ENCODE measurements at regions not wholly inside any gene's neighbourhood (a gene's known extent, or its start where the extent isn't known, plus 50 kb on each side); places are given as distances from the start of the nearest gene placed in this dataset.
A peak's percentile ranks its signal among the peaks of the same experiment; 100 is the strongest.

DNA sequence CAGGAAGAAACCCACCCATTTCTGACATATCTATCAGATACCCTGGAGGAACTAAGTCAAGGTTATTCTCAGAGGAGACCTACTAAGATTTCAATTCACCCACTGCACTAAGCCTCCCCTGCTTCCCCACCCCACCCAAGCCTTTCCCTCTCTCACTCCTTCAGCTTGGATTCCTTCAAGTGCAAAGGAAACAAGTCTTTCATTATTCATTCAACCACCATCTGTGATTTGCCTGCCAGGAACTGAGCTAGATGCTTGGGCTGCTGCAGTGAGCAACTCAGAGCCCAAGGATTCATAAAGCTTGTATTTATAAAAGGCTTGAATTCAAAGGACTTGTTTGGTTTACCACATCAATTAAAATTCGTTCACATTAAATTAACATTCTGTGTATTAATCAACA lies 161.3 kb downstream of the GXYLT1 start:
- TF ChIP-seq CREB1 (IDR thresholded peaks at IDR 0.05; ENCODE audit: low read depth) (no peak), TAF1 (IDR thresholded peaks at IDR 0.05; ENCODE audit: low read depth) (no peak), CEBPB (IDR thresholded peaks at IDR 0.05) (no peak)

DNA sequence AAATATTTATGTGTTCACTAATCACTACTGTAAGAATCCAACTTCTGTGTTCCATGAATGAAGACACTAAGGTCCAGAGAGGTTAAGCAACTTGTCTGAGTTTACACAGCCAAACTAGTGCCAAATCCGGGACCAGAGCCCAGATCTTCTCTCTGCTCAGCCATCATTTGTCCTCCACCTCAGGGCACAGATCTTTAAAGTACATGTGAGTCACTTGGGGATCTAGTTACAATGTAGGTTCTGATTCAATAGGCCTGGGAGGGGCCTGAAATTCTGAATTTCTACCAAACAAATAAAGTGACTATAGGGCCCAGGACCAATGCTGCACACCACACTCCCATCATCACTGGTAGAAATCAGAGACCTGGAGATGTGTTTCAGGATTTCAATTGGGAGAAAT lies 162.9 kb downstream of the GXYLT1 start:
- TF ChIP-seq NFIC (IDR thresholded peaks at IDR 0.05) (peak; percentile 48; the same call in 1 of the 2 replicates), EP300 (IDR thresholded peaks at IDR 0.05; ENCODE audit: borderline replicate concordance) (no peak)
- TF ChIP-seq, protein P1, sequence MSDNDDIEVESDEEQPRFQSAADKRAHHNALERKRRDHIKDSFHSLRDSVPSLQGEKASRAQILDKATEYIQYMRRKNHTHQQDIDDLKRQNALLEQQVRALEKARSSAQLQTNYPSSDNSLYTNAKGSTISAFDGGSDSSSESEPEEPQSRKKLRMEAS (IDR thresholded peaks at IDR 0.05): peak; percentile 26; the same call in 1 of the 2 replicates

DNA sequence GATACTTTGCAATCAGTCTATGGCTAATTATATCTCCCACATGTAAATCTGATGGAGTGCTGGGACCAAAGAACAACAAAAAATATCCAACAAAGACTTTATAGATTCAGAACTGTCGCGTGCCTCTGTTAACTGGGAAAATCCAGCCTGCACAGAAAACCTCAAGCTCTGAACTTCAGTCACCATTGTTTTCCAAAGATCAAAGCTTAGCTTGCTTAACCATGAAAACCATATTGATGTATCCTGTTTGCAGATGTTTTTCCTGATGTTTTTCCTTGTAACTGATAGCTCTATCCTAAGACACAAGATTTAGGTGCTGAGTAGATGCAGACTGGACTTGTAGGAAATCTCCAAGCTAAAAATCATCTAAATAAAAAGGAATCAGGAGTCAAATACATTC lies 163.7 kb downstream of the GXYLT1 start:
- no peak for TF ChIP-seq EGR1 (IDR thresholded peaks at IDR 0.05)
- TF ChIP-seq, protein P2, sequence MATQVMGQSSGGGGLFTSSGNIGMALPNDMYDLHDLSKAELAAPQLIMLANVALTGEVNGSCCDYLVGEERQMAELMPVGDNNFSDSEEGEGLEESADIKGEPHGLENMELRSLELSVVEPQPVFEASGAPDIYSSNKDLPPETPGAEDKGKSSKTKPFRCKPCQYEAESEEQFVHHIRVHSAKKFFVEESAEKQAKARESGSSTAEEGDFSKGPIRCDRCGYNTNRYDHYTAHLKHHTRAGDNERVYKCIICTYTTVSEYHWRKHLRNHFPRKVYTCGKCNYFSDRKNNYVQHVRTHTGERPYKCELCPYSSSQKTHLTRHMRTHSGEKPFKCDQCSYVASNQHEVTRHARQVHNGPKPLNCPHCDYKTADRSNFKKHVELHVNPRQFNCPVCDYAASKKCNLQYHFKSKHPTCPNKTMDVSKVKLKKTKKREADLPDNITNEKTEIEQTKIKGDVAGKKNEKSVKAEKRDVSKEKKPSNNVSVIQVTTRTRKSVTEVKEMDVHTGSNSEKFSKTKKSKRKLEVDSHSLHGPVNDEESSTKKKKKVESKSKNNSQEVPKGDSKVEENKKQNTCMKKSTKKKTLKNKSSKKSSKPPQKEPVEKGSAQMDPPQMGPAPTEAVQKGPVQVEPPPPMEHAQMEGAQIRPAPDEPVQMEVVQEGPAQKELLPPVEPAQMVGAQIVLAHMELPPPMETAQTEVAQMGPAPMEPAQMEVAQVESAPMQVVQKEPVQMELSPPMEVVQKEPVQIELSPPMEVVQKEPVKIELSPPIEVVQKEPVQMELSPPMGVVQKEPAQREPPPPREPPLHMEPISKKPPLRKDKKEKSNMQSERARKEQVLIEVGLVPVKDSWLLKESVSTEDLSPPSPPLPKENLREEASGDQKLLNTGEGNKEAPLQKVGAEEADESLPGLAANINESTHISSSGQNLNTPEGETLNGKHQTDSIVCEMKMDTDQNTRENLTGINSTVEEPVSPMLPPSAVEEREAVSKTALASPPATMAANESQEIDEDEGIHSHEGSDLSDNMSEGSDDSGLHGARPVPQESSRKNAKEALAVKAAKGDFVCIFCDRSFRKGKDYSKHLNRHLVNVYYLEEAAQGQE (IDR thresholded peaks at IDR 0.05; ENCODE audit: low read depth): no peak
- TF ChIP-seq, protein P1 (IDR thresholded peaks at IDR 0.05): no peak
- no peak for TF ChIP-seq EP300 (IDR thresholded peaks at IDR 0.05; ENCODE audit: borderline replicate concordance)
- no peak for TF ChIP-seq FOXM1 (IDR thresholded peaks at IDR 0.05; ENCODE audit: borderline replicate concordance, low read depth)
- no peak for TF ChIP-seq CREB1 (IDR thresholded peaks at IDR 0.05; ENCODE audit: low read depth)
- TF ChIP-seq ZBTB7A (IDR thresholded peaks at IDR 0.05; ENCODE audit: low read depth): no peak

DNA sequence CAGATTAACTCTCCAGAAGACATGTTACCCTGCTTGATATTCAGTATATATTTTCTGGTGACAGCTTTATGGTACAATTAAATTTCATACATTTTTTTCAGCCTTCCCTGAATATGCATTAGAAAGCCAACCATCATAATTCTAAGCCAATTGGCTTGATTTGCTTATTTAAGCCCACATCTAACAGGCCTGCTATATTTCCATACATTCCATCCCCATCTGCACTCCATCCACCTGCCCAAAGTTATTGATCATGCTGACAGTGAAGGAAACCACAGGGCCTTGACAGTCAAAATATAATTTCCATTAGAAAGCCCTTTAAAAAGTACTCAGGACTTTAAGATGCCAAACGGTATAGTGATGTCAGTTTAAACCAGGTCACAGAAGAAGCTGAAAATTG lies 164.3 kb downstream of the GXYLT1 start:
- TF ChIP-seq EP300 (IDR thresholded peaks at IDR 0.05; ENCODE audit: borderline replicate concordance) (no peak), TEAD4 (IDR thresholded peaks at IDR 0.05) (peak; percentile 39; the same call in 1 of the 2 replicates)
- TF ChIP-seq, protein P3, sequence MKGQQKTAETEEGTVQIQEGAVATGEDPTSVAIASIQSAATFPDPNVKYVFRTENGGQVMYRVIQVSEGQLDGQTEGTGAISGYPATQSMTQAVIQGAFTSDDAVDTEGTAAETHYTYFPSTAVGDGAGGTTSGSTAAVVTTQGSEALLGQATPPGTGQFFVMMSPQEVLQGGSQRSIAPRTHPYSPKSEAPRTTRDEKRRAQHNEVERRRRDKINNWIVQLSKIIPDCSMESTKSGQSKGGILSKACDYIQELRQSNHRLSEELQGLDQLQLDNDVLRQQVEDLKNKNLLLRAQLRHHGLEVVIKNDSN (IDR thresholded peaks at IDR 0.05): no peak

DNA sequence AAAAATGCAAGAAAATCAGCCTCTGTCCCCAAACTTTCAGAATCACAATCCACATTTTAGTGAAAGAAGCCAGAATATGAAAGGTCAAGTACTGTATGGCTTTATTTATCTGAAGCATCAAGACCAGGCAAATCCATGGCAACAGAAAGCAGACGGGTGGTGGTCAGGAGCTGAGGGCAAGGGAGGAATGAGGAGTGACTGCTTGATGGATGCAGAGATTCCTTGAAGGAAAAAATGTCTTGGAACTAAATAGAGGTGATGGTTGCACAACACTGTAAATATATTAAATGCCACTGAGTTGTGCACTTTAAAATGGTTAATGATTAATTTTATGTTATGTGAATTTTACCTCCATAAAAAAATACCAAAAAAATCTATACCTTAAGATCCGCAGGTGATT lies 165.1 kb downstream of the GXYLT1 start:
- TF ChIP-seq CREB1 (IDR thresholded peaks at IDR 0.05; ENCODE audit: low read depth) (no peak), ZBTB7A (IDR thresholded peaks at IDR 0.05; ENCODE audit: low read depth) (no peak), EGR1 (IDR thresholded peaks at IDR 0.05) (no peak), RAD21 (IDR thresholded peaks at IDR 0.05; ENCODE audit: low read depth) (no peak), FOXM1 (IDR thresholded peaks at IDR 0.05; ENCODE audit: borderline replicate concordance, low read depth) (no peak), TAF1 (IDR thresholded peaks at IDR 0.05; ENCODE audit: low read depth) (no peak), CEBPB (IDR thresholded peaks at IDR 0.05) (no peak), YY1 (IDR thresholded peaks at IDR 0.05; ENCODE audit: low read depth) (no peak), TCF12 (IDR thresholded peaks at IDR 0.05; ENCODE audit: low read depth) (no peak), TEAD4 (IDR thresholded peaks at IDR 0.05) (no peak), NFIC (IDR thresholded peaks at IDR 0.05) (no peak), EP300 (IDR thresholded peaks at IDR 0.05; ENCODE audit: borderline replicate concordance) (no peak)
- TF ChIP-seq, protein P2 (IDR thresholded peaks at IDR 0.05; ENCODE audit: low read depth): no peak
- TF ChIP-seq, protein P1 (IDR thresholded peaks at IDR 0.05): no peak
- TF ChIP-seq, protein P3 (IDR thresholded peaks at IDR 0.05): no peak

DNA sequence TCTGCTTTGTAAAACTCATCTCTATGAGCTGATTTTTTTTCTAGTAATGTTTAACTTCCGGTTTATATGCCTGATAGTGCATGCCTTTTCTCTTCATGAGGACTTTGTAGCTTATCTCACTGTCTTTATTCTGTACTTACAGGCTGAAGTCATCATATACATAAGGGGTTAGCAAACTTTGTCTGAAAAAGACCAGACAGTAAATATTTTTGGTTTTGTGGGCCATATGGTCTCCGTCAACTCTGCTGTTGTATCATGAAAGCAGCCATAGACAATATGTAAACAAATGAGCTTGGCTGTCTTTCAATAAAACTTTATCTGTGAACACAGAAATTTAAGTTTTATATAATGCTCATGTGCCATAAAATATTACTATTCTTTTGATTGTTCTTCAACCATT lies 172.1 kb downstream of the GXYLT1 start:
- no peak for TF ChIP-seq EP300 (IDR thresholded peaks at IDR 0.05; ENCODE audit: borderline replicate concordance)
- no peak for TF ChIP-seq YY1 (IDR thresholded peaks at IDR 0.05; ENCODE audit: low read depth)
- TF ChIP-seq CREB1 (IDR thresholded peaks at IDR 0.05; ENCODE audit: low read depth): no peak
- TF ChIP-seq, protein P2 (IDR thresholded peaks at IDR 0.05; ENCODE audit: low read depth): no peak
- no peak for TF ChIP-seq NFIC (IDR thresholded peaks at IDR 0.05)
- no peak for TF ChIP-seq TEAD4 (IDR thresholded peaks at IDR 0.05)
- TF ChIP-seq TAF1 (IDR thresholded peaks at IDR 0.05; ENCODE audit: low read depth): no peak
- TF ChIP-seq CEBPB (IDR thresholded peaks at IDR 0.05): no peak
- TF ChIP-seq, protein P1 (IDR thresholded peaks at IDR 0.05): no peak
- no peak for TF ChIP-seq RAD21 (IDR thresholded peaks at IDR 0.05; ENCODE audit: low read depth)
- TF ChIP-seq TCF12 (IDR thresholded peaks at IDR 0.05; ENCODE audit: low read depth): no peak
- TF ChIP-seq EGR1 (IDR thresholded peaks at IDR 0.05): no peak
- TF ChIP-seq FOXM1 (IDR thresholded peaks at IDR 0.05; ENCODE audit: borderline replicate concordance, low read depth): no peak
- no peak for TF ChIP-seq ZBTB7A (IDR thresholded peaks at IDR 0.05; ENCODE audit: low read depth)
- TF ChIP-seq, protein P3 (IDR thresholded peaks at IDR 0.05): no peak

Data from Ishikawa (cell line).